HG02678 (cell line): ENCODE measurements at regions not wholly inside any gene's neighbourhood (a gene's known extent, or its start where the extent isn't known, plus 50 kb on each side); places are given as distances from the start of the nearest gene placed in this dataset.

Experiments used
- ATAC-seq: cut with Tn5 transposase; IDR thresholded peaks from one replicate; pipeline ENCODE4 v1.9.1; 2021; ENCODE audit warnings: mild to moderate bottlenecking, moderate library complexity; ENCODE audit not compliant: unreplicated experiment

GRCh38 chr18:72470391-72470790, 73.8 kb downstream of the CBLN2 start:
- ATAC-seq, result no peak

GRCh38 chr18:72468021-72468710, 76.0 kb downstream of the CBLN2 start:
- no peak for ATAC-seq

- no peak for ATAC-seq
These were observed 83.9 kb downstream of the CBLN2 start for GRCh38 chr18:72460210-72460680.

GRCh38 chr18:72458271-72458670, 85.9 kb downstream of the CBLN2 start:
- no peak for ATAC-seq

- ATAC-seq, result no peak
These were observed 87.3 kb downstream of the CBLN2 start for GRCh38 chr18:72456802-72457201.

GRCh38 chr18:72452328-72452727, 91.8 kb downstream of the CBLN2 start:
- ATAC-seq, result no peak

- no peak for ATAC-seq
These were observed 99.4 kb downstream of the CBLN2 start for GRCh38 chr18:72444798-72445155.

- ATAC-seq, result no peak
These were observed 99.9 kb downstream of the CBLN2 start for GRCh38 chr18:72444111-72444797.

GRCh38 chr18:72436401-72436800, 107.7 kb downstream of the CBLN2 start:
- no peak for ATAC-seq

GRCh38 chr18:72433756-72434155, 110.4 kb downstream of the CBLN2 start:
- ATAC-seq, result no peak

GRCh38 chr18:72427721-72428120, 116.4 kb downstream of the CBLN2 start:
- no peak for ATAC-seq

- no peak for ATAC-seq
These were observed 124.2 kb downstream of the CBLN2 start for GRCh38 chr18:72419914-72420313.

- no peak for ATAC-seq
These were observed 131.2 kb downstream of the CBLN2 start for GRCh38 chr18:72412927-72413326.

GRCh38 chr18:72411261-72411660, 132.9 kb downstream of the CBLN2 start:
- no peak for ATAC-seq

GRCh38 chr18:72410399-72410798, 133.7 kb downstream of the CBLN2 start:
- no peak for ATAC-seq

- no peak for ATAC-seq
These were observed 134.2 kb downstream of the CBLN2 start for GRCh38 chr18:72409903-72410302.

- ATAC-seq, result no peak
These were observed 137.1 kb downstream of the CBLN2 start for GRCh38 chr18:72407048-72407447.

- no peak for ATAC-seq
These were observed 152.2 kb downstream of the CBLN2 start for GRCh38 chr18:72391951-72392350.

- ATAC-seq, result no peak
These were observed 152.7 kb downstream of the CBLN2 start for GRCh38 chr18:72391427-72391826.

- no peak for ATAC-seq
These were observed 166.1 kb downstream of the CBLN2 start for GRCh38 chr18:72378016-72378415.

GRCh38 chr18:72376256-72376655, 167.9 kb downstream of the CBLN2 start:
- ATAC-seq, result no peak

GRCh38 chr18:72375618-72376017, 168.5 kb downstream of the CBLN2 start:
- ATAC-seq, result no peak

- no peak for ATAC-seq
These were observed 172.1 kb downstream of the CBLN2 start for GRCh38 chr18:72372076-72372475.
